RWPE2 (cell line): ENCODE measurements at regions not wholly inside any gene's neighbourhood (a gene's known extent, or its start where the extent isn't known, plus 50 kb on each side); places are given as distances from the start of the nearest gene placed in this dataset.

ENCODE experiments used
- ATAC-seq: fragments of 200-7000 bp; cut with Tn5 transposase; 3 replicates; pipeline ENCODE4 v1.9.1; 2021; ENCODE audit warnings: low read depth
- DNase-seq: peaks from one replicate; pipeline ENCODE4 v3.0.0-alpha.2; 2020; ENCODE audit warnings: low spot score
- H3K27ac ChIP-seq: fragments of 450-650 bp; 2 replicates; pipeline ENCODE4 v1.5.1; 2017; ENCODE audit warnings: mild to moderate bottlenecking; ENCODE audit not compliant: poor library complexity, severe bottlenecking
- H3K27me3 ChIP-seq: fragments of 250-450 bp; sonication (Bioruptor Pico); 2 replicates; pipeline ENCODE4 v1.5.1; 2021; ENCODE audit warnings: mild to moderate bottlenecking, moderate library complexity; ENCODE audit not compliant: insufficient read depth, poor library complexity, severe bottlenecking
- H3K36me3 ChIP-seq: fragments of 250-450 bp; sonication (Bioruptor Pico); 2 replicates; pipeline ENCODE4 v1.5.1; 2020; ENCODE audit warnings: low read depth, mild to moderate bottlenecking, moderate library complexity
- H3K4me1 ChIP-seq: fragments of 250-450 bp; sonication (Bioruptor Pico); 2 replicates; pipeline ENCODE4 v1.5.1; 2021; ENCODE audit warnings: mild to moderate bottlenecking, moderate library complexity; ENCODE audit not compliant: insufficient read depth, poor library complexity, severe bottlenecking
- H3K4me3 ChIP-seq: fragments of 250-450 bp; sonication (Bioruptor Pico); 2 replicates; pipeline ENCODE4 v1.5.1; 2021; ENCODE audit warnings: mild to moderate bottlenecking, moderate library complexity; ENCODE audit not compliant: severe bottlenecking
- H3K9me3 ChIP-seq: fragments of 250-450 bp; sonication (Bioruptor Pico); 2 replicates; pipeline ENCODE4 v1.5.1; 2021; ENCODE audit warnings: mild to moderate bottlenecking, moderate library complexity; ENCODE audit not compliant: severe bottlenecking
- CTCF ChIP-seq: fragments of 450-650 bp; IDR thresholded peaks from one replicate; pipeline ENCODE4 v1.5.1; 2017; ENCODE audit warnings: mild to moderate bottlenecking, moderate library complexity; ENCODE audit not compliant: poor library complexity, severe bottlenecking

DNA sequence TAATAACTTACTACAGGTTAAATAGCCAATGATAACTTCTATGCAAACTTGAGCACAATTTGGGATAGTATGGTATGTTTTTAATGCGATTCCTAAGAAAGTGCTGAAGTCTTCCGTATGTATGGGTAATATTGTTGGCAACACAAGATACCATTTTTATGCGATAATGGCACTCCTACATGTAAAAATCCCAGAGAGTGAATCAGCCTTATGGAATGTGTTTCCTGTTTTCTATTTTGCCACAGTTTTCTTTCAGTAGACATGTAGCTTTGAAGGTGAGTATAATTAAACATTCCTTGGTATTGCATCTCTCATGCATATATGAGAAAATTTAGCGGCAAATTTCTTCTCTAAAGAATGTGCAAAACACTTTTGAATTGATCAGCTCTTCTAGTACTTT is 396.8 kb upstream of the AZI2 start:
- Histone ChIP-seq H3K4me1 (peaks cover 5% of the 10 kb centered on the region), H3K27ac (no peak overlapping the region), H3K27me3 (no peaks in the 10 kb centered on the region), H3K36me3 (no peaks in the 10 kb centered on the region), H3K4me3 (no peak overlapping the region), H3K9me3 (peaks cover under 1% of the 10 kb centered on the region)
- TF ChIP-seq CTCF: no peak
- DNase-seq: no peak
- ATAC-seq: peak; percentile 60; the same call in 2 of the 3 replicates

GRCh38 chr3:28745916-28746617 is 397.4 kb upstream of the AZI2 start:
- DNase-seq: no peak
- TF ChIP-seq CTCF: no peak
- H3K4me3 ChIP-seq: no peak overlapping the region
- ATAC-seq: no peak
- H3K4me1 ChIP-seq: peaks cover 5% of the 10 kb centered on the region
- H3K36me3 ChIP-seq: no peaks in the 10 kb centered on the region
- no peak overlapping the region for H3K27ac ChIP-seq
- no peaks in the 10 kb centered on the region for H3K27me3 ChIP-seq
- H3K9me3 ChIP-seq: peaks cover 6% of the 10 kb centered on the region

DNA sequence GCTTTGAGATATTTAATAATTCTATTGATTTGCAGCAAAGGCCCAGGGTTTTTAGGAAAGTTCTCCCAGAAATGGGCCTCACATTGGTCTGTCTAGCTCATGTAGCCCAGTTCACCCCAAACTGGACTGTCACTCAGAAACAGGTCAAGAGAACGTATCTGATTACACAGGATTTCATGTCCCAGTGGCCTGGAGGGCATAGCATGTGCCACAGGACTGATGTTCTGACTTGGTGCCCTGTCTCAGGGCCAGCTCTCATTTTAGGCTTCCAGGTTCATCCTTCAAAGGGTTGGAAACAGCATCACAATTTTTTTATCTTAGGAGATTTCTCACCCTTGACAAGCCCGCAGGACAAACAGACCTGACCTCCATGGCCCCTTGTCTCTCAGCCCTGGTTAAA is 398.4 kb upstream of the AZI2 start:
- Histone ChIP-seq H3K36me3 (no peaks in the 10 kb centered on the region), H3K4me1 (peaks cover 5% of the 10 kb centered on the region), H3K4me3 (no peak overlapping the region), H3K9me3 (peaks cover 6% of the 10 kb centered on the region), H3K27me3 (no peaks in the 10 kb centered on the region), H3K27ac (no peak overlapping the region)
- TF ChIP-seq CTCF: no peak
- no peak for DNase-seq
- ATAC-seq: no peak

DNA sequence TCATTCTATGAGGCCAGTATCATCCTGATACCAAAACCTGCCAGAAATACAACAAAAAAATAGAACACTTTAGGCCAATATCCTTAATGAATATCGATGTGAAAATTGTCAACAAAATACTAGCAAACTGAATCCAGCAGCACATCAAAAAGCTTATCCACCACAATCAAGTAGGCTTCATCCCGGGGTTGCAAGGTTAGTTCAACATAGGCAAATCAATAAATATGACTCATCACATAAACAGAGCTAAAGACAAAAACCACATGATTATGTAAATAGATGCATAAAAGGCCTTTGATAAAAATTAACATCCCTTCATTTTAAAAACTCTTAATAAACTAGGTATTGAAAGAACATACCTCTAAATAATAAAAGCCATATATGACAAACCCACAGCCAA is 403.2 kb upstream of the AZI2 start:
- Histone ChIP-seq H3K9me3 (peaks cover 6% of the 10 kb centered on the region), H3K27me3 (no peaks in the 10 kb centered on the region), H3K4me1 (no peaks in the 10 kb centered on the region), H3K4me3 (no peak overlapping the region), H3K36me3 (no peaks in the 10 kb centered on the region), H3K27ac (no peak overlapping the region)
- no peak for TF ChIP-seq CTCF
- no peak for DNase-seq
- ATAC-seq: no peak

GRCh38 chr3:28752290-28752689 is 403.7 kb upstream of the AZI2 start:
- peaks cover 6% of the 10 kb centered on the region for H3K9me3 ChIP-seq
- no peak overlapping the region for H3K4me3 ChIP-seq
- no peaks in the 10 kb centered on the region for H3K36me3 ChIP-seq
- no peaks in the 10 kb centered on the region for H3K4me1 ChIP-seq
- ATAC-seq (no peak), DNase-seq (no peak)
- no peaks in the 10 kb centered on the region for H3K27me3 ChIP-seq
- no peak for TF ChIP-seq CTCF
- no peak overlapping the region for H3K27ac ChIP-seq
